ENCODE measurements at regions not wholly inside any gene's neighbourhood (a gene's known extent, or its start where the extent isn't known, plus 50 kb on each side); places are given as distances from the start of the nearest gene placed in this dataset.

DNA sequence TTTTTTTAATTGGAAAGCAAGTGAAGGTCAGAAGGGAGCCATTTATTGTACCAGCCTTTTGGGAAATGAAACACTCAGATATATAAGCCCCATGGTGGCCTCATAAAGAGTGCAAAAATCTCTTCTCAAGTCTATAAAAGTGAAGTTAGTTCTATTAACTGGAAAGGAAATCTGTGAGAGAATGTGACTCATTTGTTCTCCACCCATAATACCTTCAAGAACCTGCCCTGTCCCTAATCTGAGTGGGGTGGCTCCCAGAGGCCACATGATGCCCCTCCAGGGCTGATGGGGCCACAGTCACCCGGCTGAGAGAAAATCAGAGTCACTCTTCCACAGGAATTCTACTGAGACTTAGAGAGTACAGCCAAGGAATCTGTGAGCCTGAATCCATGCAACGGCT, 65.8 kb upstream of the SERP2 start:
- Histone ChIP-seq H2AFZ (ENCODE audit: low read length) (no peak overlapping the region), H3K4me2 (ENCODE audit: extremely low read depth, insufficient read depth, low read length) (no peak overlapping the region), H3K4me1 (ENCODE audit: control insufficient read depth, extremely low read depth, insufficient read depth, low read length) (peaks cover 29% of the 10 kb centered on the region), H3K27me3 (ENCODE audit: control insufficient read depth, insufficient read depth, low read length) (no peaks in the 10 kb centered on the region), H3K4me3 (replicated peaks in 1 of 4; ENCODE audit: control extremely low read depth in 1 of 4, insufficient read depth in 1 of 4, low read depth in 3 of 4, low read length in 4 of 4) (no peak overlapping the region), H4K20me1 (ENCODE audit: control insufficient read depth, extremely low read depth, insufficient read depth, low read length) (no peaks in the 10 kb centered on the region), H3K36me3 (ENCODE audit: control insufficient read depth, insufficient read depth, low read length) (no peaks in the 10 kb centered on the region), H3K79me2 (ENCODE audit: control insufficient read depth, insufficient read depth, low read length) (no peaks in the 10 kb centered on the region), H3K27ac (ENCODE audit: insufficient read depth, low read length) (no peak overlapping the region), H3K9me3 (ENCODE audit: control insufficient read depth, insufficient read depth, low read depth, low read length) (no peaks in the 10 kb centered on the region), H3K9ac (ENCODE audit: insufficient read depth, low read length) (no peak overlapping the region)
- TF ChIP-seq EZH2 (IDR thresholded peaks at IDR 0.05; ENCODE audit: low read length, missing control alignments), result no peak
- TF ChIP-seq, protein P1, sequence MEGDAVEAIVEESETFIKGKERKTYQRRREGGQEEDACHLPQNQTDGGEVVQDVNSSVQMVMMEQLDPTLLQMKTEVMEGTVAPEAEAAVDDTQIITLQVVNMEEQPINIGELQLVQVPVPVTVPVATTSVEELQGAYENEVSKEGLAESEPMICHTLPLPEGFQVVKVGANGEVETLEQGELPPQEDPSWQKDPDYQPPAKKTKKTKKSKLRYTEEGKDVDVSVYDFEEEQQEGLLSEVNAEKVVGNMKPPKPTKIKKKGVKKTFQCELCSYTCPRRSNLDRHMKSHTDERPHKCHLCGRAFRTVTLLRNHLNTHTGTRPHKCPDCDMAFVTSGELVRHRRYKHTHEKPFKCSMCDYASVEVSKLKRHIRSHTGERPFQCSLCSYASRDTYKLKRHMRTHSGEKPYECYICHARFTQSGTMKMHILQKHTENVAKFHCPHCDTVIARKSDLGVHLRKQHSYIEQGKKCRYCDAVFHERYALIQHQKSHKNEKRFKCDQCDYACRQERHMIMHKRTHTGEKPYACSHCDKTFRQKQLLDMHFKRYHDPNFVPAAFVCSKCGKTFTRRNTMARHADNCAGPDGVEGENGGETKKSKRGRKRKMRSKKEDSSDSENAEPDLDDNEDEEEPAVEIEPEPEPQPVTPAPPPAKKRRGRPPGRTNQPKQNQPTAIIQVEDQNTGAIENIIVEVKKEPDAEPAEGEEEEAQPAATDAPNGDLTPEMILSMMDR (conservative IDR thresholded peaks at IDR 0.05 in 1 of 2, IDR thresholded peaks at IDR 0.05 in 1 of 2; ENCODE audit: low read depth in 1 of 2, low read length in 2 of 2), result no peak
- DNase-seq (ENCODE audit: low read depth in 2 of 2), result no peak

DNA sequence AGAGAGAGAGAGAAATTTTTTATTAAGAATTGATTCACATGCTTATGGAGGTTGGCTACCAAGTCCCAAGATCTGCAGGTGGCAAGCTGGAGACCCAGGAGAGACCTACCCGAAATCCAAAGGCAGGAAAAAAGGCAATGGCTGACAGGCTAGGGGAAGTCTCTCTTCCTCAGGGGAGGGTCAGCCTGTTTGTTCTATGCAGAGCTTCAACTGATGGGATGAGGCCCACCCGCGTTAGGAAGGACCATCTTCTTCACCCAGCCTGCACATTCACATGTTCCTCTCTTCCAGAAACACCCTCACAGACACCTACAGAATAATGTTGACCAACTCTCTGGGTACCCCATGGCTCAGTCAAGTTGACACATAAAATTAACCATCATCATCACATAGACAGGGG, 65.3 kb upstream of the SERP2 start:
- H3K4me1 ChIP-seq (ENCODE audit: control insufficient read depth, extremely low read depth, insufficient read depth, low read length), result peaks cover 31% of the 10 kb centered on the region
- H4K20me1 ChIP-seq (ENCODE audit: control insufficient read depth, extremely low read depth, insufficient read depth, low read length), result no peaks in the 10 kb centered on the region

GRCh38 chr13:44309794-44310757, 63.5 kb upstream of the SERP2 start:
- Histone ChIP-seq H3K9me3 (ENCODE audit: control insufficient read depth, insufficient read depth, low read depth, low read length) (no peaks in the 10 kb centered on the region), H4K20me1 (ENCODE audit: control insufficient read depth, extremely low read depth, insufficient read depth, low read length) (no peaks in the 10 kb centered on the region), H3K27ac (ENCODE audit: insufficient read depth, low read length) (no peak overlapping the region), H3K4me1 (ENCODE audit: control insufficient read depth, extremely low read depth, insufficient read depth, low read length) (peaks cover 31% of the 10 kb centered on the region), H3K36me3 (ENCODE audit: control insufficient read depth, insufficient read depth, low read length) (no peaks in the 10 kb centered on the region), H3K4me3 (replicated peaks in 1 of 4; ENCODE audit: control extremely low read depth in 1 of 4, insufficient read depth in 1 of 4, low read depth in 3 of 4, low read length in 4 of 4) (no peak overlapping the region), H3K27me3 (ENCODE audit: control insufficient read depth, insufficient read depth, low read length) (no peaks in the 10 kb centered on the region), H3K4me2 (ENCODE audit: extremely low read depth, insufficient read depth, low read length) (no peak overlapping the region), H3K9ac (ENCODE audit: insufficient read depth, low read length) (no peak overlapping the region), H3K79me2 (ENCODE audit: control insufficient read depth, insufficient read depth, low read length) (no peaks in the 10 kb centered on the region), H2AFZ (ENCODE audit: low read length) (no peak overlapping the region)
- TF ChIP-seq, protein P1 (conservative IDR thresholded peaks at IDR 0.05 in 1 of 2, IDR thresholded peaks at IDR 0.05 in 1 of 2; ENCODE audit: low read depth in 1 of 2, low read length in 2 of 2), result no peak
- no peak for TF ChIP-seq EZH2 (IDR thresholded peaks at IDR 0.05; ENCODE audit: low read length, missing control alignments)
- DNase-seq (ENCODE audit: low read depth in 2 of 2), result peak; percentile 55 to 70

More for the DNA sequence above, 65.3 kb upstream of the SERP2 start:
- no peak overlapping the region for H3K4me2 ChIP-seq (ENCODE audit: extremely low read depth, insufficient read depth, low read length)
- no peaks in the 10 kb centered on the region for H3K27me3 ChIP-seq (ENCODE audit: control insufficient read depth, insufficient read depth, low read length)
- DNase-seq (ENCODE audit: low read depth in 2 of 2), result no peak
- H3K79me2 ChIP-seq (ENCODE audit: control insufficient read depth, insufficient read depth, low read length), result no peaks in the 10 kb centered on the region
- no peak overlapping the region for H3K27ac ChIP-seq (ENCODE audit: insufficient read depth, low read length)
- no peaks in the 10 kb centered on the region for H3K36me3 ChIP-seq (ENCODE audit: control insufficient read depth, insufficient read depth, low read length)
- TF ChIP-seq EZH2 (IDR thresholded peaks at IDR 0.05; ENCODE audit: low read length, missing control alignments), result no peak
- TF ChIP-seq, protein P1 (conservative IDR thresholded peaks at IDR 0.05 in 1 of 2, IDR thresholded peaks at IDR 0.05 in 1 of 2; ENCODE audit: low read depth in 1 of 2, low read length in 2 of 2), result no peak
- no peak overlapping the region for H3K4me3 ChIP-seq (replicated peaks in 1 of 4; ENCODE audit: control extremely low read depth in 1 of 4, insufficient read depth in 1 of 4, low read depth in 3 of 4, low read length in 4 of 4)
- H2AFZ ChIP-seq (ENCODE audit: low read length), result no peak overlapping the region
- no peak overlapping the region for H3K9ac ChIP-seq (ENCODE audit: insufficient read depth, low read length)
- no peaks in the 10 kb centered on the region for H3K9me3 ChIP-seq (ENCODE audit: control insufficient read depth, insufficient read depth, low read depth, low read length)

All from fibroblast of lung (primary cell).